Hepatocyte (in vitro differentiated cells): ENCODE measurements at regions not wholly inside any gene's neighbourhood (a gene's known extent, or its start where the extent isn't known, plus 50 kb on each side); places are given as distances from the start of the nearest gene placed in this dataset.
A peak's percentile ranks its signal among the peaks of the same experiment; 100 is the strongest.

ENCODE experiments used
- DNase-seq: peaks from one replicate; pipeline ENCODE4 v3.0.0-alpha.2; 2016; ENCODE audit warnings: low spot score
- H2AFZ ChIP-seq: fragments of 200-600 bp; sonication (generic); 2 replicates; pipeline ENCODE4 v1.6.0; 2016; ENCODE audit warnings: antibody characterized with exemption, mild to moderate bottlenecking
- H3K27ac ChIP-seq: fragments of 200-600 bp; sonication (generic); 2 replicates; pipeline ENCODE4 v1.5.1; 2016; ENCODE audit warnings: mild to moderate bottlenecking
- H3K27me3 ChIP-seq: fragments of 200-600 bp; sonication (generic); 2 replicates; pipeline ENCODE4 v1.6.1; 2016
- H3K36me3 ChIP-seq: fragments of 200-600 bp; sonication (generic); replicated peaks from 2 replicates; pipeline ENCODE4 v1.5.1; 2016; ENCODE audit warnings: low read depth; ENCODE audit not compliant: insufficient read depth
- H3K4me1 ChIP-seq: fragments of 200-600 bp; sonication (generic); 2 replicates; pipeline ENCODE4 v1.5.1; 2016; ENCODE audit warnings: mild to moderate bottlenecking, moderate library complexity; ENCODE audit not compliant: insufficient read depth
- H3K4me2 ChIP-seq: fragments of 200-600 bp; sonication (generic); 2 replicates; pipeline ENCODE4 v1.6.0; 2016
- H3K4me3 ChIP-seq: fragments of 200-600 bp; sonication (generic); 2 replicates; pipeline ENCODE4 v1.5.1; 2016; ENCODE audit warnings: mild to moderate bottlenecking
- H3K79me2 ChIP-seq: fragments of 200-600 bp; sonication (generic); 2 replicates; pipeline ENCODE4 v1.6.0; 2017; ENCODE audit warnings: mild to moderate bottlenecking
- H3K9me2 ChIP-seq: fragments of 200-600 bp; sonication (generic); replicated peaks from 2 replicates; pipeline ENCODE4 v1.6.0; 2017; ENCODE audit warnings: mild to moderate bottlenecking; ENCODE audit not compliant: insufficient read depth
- H3K9me3 ChIP-seq: fragments of 200-600 bp; sonication (generic); 2 replicates; pipeline ENCODE4 v1.5.1; 2016; ENCODE audit warnings: low read depth, mild to moderate bottlenecking
- H4K20me1 ChIP-seq: fragments of 200-600 bp; sonication (generic); 2 replicates; pipeline ENCODE4 v1.6.0; 2016; ENCODE audit warnings: mild to moderate bottlenecking; ENCODE audit not compliant: insufficient read depth, poor library complexity, severe bottlenecking
- EZH2 ChIP-seq: fragments of 200-600 bp; sonication (generic); IDR thresholded peaks from 2 replicates; pipeline ENCODE4 v1.6.1; 2016; ENCODE audit warnings: antibody characterized with exemption, mild to moderate bottlenecking, borderline replicate concordance
- EZH2phosphoT487 ChIP-seq: fragments of 200-600 bp; sonication (generic); IDR thresholded peaks from one replicate; pipeline ENCODE4 v1.6.1; 2018; ENCODE audit warnings: antibody characterized with exemption, mild to moderate bottlenecking, low read depth, moderate library complexity; ENCODE audit not compliant: unreplicated experiment, severe bottlenecking
- WGBS: methylation state at CpG from one replicate; pipeline ENCODE4 v1.1.6; 2016; ENCODE audit warnings: low lambda C conversion rate; ENCODE audit errors: missing lambda C conversion rate; 5-methylcytosine and 5-hydroxymethylcytosine counted together
- TF ChIP-seq, protein P1 (sequence below): fragments of 200-600 bp; sonication (generic); IDR thresholded peaks from 2 replicates; pipeline ENCODE4 v1.5.1; 2016; ENCODE audit warnings: antibody characterized with exemption, mild to moderate bottlenecking; ENCODE audit not compliant: poor library complexity

DNA sequence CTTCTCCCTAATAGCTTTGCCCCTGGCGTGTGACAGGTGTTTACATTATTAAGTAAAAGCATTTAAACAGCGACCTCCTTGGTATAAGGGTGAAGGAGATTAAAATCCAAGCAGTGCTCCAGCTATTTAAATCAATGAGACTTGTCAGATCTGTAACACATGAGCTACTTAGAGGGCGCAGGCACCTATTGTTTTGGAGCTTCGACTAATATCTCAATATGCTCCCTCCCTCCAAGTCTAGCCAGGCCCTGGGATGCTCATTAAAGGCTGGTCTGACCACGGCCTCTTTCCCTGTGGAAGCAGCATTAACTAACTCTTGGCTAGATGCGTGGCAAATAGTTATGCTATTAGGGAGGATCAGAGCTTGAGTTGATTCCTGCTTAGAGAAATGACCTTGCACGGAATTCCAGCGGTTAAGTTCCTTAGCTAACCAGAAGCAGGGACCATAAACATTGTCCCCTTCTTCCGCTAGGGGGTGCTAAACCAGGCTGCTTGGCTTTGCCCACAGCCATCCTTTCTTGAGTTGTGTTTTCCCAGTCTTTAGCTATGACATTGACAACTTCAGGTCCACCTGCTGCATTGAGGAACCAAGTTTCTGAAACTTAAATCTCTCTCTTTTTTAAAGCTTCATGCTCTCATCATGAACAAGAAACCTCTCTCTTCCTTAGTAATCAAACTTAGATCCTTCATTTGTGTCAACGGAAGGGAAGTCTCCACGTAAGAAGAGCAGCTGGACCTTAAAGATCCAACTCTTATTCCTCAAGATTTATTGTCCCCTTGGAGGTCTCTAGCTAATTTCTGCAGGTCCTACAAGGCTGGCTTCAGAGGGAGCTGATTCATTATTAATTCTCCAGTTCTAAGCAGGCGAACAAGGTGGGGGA lies 80.7 kb upstream of the IGFBP7 start:
- Histone ChIP-seq H3K4me3 (no peak overlapping the region), H3K4me2 (peak overlapping the region; percentile 50), H3K27ac (peak overlapping the region; percentile 63), H3K9me2 (no peaks in the 10 kb centered on the region), H3K36me3 (no peaks in the 10 kb centered on the region), H3K27me3 (no peaks in the 10 kb centered on the region), H4K20me1 (no peaks in the 10 kb centered on the region), H3K79me2 (no peaks in the 10 kb centered on the region), H3K4me1 (peaks cover 18% of the 10 kb centered on the region), H3K9me3 (no peaks in the 10 kb centered on the region), H2AFZ (no peak overlapping the region)
- WGBS: 49% methylated on average over 12 of the region's 12 CpGs
- DNase-seq: peak; percentile 56
- no peak for TF ChIP-seq EZH2phosphoT487
- TF ChIP-seq, protein P1, sequence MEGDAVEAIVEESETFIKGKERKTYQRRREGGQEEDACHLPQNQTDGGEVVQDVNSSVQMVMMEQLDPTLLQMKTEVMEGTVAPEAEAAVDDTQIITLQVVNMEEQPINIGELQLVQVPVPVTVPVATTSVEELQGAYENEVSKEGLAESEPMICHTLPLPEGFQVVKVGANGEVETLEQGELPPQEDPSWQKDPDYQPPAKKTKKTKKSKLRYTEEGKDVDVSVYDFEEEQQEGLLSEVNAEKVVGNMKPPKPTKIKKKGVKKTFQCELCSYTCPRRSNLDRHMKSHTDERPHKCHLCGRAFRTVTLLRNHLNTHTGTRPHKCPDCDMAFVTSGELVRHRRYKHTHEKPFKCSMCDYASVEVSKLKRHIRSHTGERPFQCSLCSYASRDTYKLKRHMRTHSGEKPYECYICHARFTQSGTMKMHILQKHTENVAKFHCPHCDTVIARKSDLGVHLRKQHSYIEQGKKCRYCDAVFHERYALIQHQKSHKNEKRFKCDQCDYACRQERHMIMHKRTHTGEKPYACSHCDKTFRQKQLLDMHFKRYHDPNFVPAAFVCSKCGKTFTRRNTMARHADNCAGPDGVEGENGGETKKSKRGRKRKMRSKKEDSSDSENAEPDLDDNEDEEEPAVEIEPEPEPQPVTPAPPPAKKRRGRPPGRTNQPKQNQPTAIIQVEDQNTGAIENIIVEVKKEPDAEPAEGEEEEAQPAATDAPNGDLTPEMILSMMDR: peak; percentile 58

DNA sequence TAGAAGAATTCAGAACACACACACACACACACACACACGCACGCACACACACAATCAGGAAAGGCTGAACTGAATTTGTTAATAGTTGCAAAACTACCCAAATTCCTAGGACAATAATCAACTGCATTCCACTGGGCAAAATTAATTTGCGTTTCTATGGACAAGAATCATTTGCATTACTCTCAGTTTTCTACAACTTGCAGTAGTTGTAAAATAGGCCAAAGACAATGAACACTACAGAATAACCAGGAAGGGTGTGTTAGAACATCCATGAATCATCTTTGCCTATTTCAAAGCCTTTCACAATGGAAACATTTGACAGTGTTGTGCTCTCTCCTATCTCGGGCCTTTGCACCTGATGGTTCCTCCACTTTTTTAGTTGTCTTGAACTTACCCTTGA lies 77.1 kb upstream of the IGFBP7 start:
- DNase-seq: no peak

DNA sequence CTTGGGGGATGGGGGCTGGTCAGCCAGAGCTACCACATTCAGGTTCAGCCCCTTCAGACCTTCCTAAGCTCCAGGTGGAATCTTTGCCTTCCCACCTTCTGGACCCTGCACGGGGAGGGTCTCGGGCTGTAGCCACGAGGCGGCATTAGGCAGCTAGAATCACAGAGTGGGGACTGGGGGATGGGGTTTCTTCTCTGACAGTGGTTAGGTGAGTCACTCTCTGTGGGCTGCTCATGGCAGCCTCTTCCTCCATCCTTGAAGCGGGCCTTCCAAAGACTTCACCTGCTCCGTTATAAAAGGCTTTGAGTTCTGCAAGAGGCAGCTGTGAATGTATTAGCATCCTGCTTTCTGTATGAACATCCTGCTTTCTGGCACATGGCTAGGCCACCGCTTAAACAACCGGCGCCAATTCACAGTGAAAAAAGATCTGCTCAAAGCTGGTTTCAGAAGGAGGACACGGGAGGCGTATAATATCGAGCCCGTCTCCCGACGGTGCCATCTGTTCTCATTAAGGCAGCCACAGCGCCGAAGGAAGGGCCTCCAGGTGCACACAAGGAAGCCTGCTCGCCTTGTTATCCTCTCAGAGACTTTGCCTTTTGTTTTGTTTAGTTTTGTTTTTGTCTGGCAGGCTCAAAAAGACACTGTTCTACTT lies 74.3 kb upstream of the IGFBP7 start:
- H3K4me2 ChIP-seq: no peak overlapping the region
- H3K27ac ChIP-seq: no peak overlapping the region
- no peaks in the 10 kb centered on the region for H3K9me3 ChIP-seq
- H3K9me2 ChIP-seq: no peaks in the 10 kb centered on the region
- H3K79me2 ChIP-seq: no peaks in the 10 kb centered on the region
- no peaks in the 10 kb centered on the region for H4K20me1 ChIP-seq
- no peaks in the 10 kb centered on the region for H3K27me3 ChIP-seq
- H3K4me3 ChIP-seq: no peak overlapping the region
- H3K4me1 ChIP-seq: no peaks in the 10 kb centered on the region
- no peak overlapping the region for H2AFZ ChIP-seq
- TF ChIP-seq EZH2phosphoT487: no peak
- TF ChIP-seq EZH2: no peak
- TF ChIP-seq, protein P1: no peak
- H3K36me3 ChIP-seq: no peaks in the 10 kb centered on the region
- 95% methylated on average over 18 of the region's 18 CpGs for WGBS
- DNase-seq: no peak

More for the DNA sequence above, 77.1 kb upstream of the IGFBP7 start:
- Histone ChIP-seq H3K4me3 (no peak overlapping the region), H3K27me3 (no peaks in the 10 kb centered on the region), H3K4me2 (no peak overlapping the region), H3K4me1 (peaks cover 18% of the 10 kb centered on the region), H3K27ac (no peak overlapping the region), H4K20me1 (no peaks in the 10 kb centered on the region), H2AFZ (no peak overlapping the region), H3K36me3 (no peaks in the 10 kb centered on the region), H3K79me2 (no peaks in the 10 kb centered on the region), H3K9me2 (no peaks in the 10 kb centered on the region), H3K9me3 (no peaks in the 10 kb centered on the region)
- 57% methylated on average over 4 of the region's 4 CpGs for WGBS
- no peak for TF ChIP-seq EZH2phosphoT487
- TF ChIP-seq, protein P1: no peak
- TF ChIP-seq EZH2: no peak
